Pons (tissue), 1 donor: ENCODE measurements at regions not wholly inside any gene's neighbourhood (a gene's known extent, or its start where the extent isn't known, plus 50 kb on each side); places are given as distances from the start of the nearest gene placed in this dataset.
A peak's percentile ranks its signal among the peaks of the same experiment; 100 is the strongest.
"Not testable (repeated sequence)": the region's sequence is repeated elsewhere in the genome, so short reads cannot be mapped to it uniquely, and the experiment has no call there.

Experiments used
- DNase-seq: peaks from one replicate; pipeline ENCODE4 v3.0.0-alpha.2; 2016; ENCODE audit warnings: low spot score

DNA sequence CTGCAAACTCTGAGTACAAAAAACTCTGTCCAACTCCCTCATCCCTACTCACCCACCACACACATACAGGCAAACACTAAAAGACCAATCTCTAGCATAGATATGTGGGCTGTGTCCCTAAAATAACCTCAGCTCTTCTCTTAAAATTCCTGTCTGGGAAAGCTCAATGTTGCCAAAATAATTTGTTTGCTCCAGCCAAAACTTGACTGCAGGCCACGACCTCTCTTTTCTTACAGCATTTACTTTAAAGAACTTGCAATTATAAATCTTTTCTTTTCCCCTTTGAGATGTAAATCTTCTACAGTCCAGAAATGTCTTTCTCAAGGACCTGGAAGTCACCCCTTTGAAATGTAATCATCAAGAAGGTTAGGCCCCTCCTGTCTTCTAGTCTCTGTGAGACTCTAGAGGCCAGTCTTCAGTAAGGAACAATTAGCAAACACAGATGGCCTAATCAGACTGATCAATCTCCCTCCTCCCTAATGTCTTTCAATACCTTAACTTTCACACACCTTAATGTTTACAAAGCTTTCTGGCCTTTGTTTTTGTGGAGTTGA is 483.6 kb upstream of the RGS18 start:
- no peak for DNase-seq

DNA sequence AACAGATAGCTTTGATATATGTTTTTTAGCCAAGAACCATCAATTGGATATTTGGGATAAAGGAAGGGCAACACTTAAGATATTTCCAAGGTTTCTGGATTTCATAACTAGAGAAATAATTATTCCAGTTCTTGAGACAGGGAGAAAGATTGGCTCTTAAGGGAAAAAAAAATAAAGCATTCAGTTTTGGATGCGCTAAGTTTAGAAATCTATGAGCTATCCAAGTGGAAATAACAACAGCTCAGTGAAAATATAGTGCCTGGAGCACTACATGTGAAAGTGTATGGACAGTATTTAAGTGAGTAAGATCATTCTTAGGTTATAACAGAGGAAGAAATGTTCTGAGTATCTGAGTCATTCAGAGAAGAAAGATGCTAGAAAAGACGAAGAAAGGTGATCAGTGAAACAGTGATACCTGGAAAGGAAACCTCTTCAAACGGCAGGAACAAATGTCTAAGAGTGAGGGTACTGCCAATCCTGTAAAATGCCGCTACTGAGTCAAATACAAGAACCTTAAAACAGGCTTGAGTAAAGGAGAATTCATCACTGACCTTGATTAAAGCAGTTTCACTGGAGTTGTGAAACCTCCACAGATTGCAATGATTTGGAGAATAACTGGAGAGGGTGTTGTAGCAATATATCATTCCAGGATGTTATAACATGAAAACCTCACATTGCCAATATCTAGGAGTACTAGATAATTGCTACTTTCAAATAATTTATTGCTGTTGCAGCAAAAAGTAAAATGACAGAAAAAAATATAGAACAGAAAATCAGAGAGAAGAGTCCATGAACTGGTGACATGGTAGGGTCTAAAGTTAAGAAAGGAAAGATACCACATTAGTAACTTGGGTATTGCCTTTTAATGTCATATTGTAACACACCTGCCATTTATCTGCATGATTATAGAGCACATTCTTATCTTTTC is 482.1 kb upstream of the RGS18 start:
- no peak for DNase-seq

DNA sequence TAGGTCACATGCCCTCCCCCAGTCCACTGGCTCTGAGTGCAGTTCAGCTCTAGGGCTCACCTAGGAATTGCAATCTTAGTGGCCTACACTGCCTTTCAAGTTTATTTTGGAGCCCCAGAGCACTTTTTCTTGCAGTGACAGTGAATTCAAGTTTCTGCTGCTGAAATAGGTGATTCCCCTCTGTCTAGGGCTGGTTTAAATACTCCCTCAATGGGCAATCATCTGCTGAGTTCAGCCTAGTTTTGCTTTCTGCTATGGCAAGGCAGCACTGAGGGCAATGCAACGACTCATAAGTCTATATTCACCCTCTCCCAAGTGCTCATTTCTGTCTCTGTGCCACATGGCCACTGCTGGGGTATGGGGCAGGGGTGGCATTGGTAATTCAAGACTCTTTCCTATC is 472.6 kb upstream of the RGS18 start:
- DNase-seq: no peak

DNA sequence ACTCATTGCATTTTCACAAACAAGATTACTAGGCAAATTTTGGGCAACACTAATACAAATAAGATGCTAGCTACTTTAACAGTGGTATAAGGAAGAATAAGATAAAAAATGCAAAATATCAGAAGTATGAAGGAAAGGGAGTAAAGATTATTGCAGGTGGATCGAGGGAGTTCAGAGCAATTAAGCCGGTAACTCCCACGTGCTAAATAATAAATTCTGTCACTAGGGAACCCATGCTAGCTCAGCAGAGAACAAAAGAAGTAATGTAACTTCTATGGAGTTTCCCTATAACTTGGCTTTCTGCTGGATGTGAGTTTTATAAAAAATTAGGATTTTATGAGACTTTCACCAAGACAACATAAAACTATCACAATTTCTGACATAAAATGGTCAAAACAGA is 470.5 kb upstream of the RGS18 start:
- no peak for DNase-seq

DNA sequence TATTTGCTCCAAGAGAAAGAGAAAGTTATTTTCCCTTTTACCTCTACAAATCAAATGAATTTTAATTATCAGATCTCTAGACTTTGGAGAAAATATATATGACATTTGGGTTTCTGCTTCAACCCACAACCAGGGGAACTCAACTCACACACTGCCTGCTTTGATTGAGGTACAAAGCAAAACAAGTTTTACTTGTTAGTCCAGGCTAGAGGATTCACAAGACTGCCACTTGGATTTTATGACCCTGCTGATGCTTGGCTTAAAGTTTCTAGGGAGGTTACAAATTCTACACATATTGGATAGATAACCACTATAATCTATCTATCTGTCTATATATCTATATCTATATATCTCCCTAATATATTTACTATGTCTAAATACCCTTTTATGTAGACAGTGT is 467.3 kb upstream of the RGS18 start:
- DNase-seq: no peak

DNA sequence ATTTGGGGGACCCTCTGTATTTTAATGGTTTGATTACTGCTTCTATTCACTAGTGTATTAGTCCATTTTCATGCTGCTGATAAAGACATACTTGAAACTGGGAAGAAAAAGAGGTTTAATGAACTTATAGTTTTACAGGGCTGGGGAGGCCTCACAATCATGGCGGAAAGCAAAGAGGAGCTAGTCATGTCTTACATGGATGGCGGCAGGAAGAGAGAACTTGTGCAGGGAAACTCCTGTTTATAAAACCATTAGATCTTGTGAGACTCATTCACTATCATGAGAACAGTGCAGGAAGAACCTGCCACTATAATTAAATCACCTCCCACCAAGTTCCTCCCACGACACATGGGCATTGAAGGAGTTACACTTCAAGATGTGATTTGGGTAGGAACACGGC is 464.5 kb upstream of the RGS18 start:
- DNase-seq: no peak

DNA sequence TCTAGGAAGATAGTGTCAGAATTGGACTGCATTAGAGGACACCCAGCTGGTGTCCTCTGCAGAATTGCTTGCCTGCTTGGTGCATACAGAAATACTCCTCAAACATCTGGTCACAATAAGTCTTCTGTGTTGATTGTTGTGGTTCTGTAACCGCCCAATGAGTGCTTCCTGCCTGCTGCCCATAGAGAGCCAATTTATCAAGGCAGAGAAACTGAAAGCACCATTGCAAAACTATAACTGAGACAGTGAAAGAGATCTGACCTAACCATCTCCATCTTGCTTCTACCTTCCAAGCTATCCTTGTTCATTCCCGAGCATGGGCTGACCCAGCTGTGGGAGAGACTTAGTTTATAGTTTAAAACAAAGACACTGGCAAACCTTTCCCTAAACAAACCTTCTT is 462.4 kb upstream of the RGS18 start:
- peak; percentile 15 for DNase-seq

DNA sequence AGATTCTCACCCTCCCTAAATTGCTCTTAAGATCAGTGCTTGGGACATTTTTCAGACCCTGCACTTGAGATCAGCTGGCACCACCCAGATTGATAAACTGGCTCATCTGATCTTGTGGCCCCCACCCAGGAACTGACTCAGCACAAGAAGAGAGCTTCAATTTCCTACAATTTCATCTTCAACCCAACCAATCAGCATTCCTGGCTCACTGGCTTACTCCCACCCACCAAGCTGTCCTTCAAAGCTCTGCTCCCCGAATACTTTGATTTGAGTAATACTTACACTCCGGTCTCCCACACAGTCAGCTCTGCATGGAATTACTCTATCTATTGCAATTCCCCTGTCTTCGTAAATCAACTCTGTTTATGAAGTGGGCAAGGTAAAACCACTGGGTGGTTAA is 461.9 kb upstream of the RGS18 start:
- no peak for DNase-seq

DNA sequence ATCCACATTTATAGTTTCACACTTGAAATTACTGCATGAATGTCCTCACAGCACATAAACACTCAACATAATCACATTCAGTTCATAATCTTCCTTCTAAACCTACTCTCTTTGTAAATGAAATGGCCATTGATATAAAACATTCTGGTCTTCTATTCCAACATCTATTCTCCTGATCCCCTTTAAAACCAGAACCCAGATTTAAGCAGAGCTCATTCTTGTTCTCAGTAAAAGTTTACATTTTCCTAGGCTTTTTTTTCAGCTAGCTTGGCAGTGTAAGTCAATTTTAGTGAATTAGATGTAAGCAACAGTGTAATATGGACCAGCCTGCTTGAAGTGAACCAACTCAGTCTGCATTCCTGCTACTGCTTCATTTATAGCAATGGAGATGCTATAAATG is 460.7 kb upstream of the RGS18 start:
- DNase-seq: no peak

DNA sequence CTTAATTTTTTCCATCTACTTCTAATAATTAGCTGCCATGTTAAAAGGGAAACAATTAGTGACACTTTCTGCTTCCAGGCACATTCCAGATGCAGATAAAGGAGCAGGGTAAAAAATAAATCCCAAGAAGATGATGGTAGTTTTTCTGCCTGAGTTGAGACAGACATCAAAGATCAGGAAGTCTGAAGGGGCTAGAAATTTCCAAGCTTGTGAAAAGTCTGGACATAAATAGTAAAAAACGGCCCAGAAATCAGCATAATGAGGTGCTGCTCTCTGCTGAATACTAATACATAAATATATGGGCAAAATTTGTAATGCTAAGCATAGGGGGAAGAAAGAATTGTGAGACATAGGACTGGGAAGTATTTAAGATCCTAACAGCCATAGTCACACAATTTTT is 460.0 kb upstream of the RGS18 start:
- no peak for DNase-seq

DNA sequence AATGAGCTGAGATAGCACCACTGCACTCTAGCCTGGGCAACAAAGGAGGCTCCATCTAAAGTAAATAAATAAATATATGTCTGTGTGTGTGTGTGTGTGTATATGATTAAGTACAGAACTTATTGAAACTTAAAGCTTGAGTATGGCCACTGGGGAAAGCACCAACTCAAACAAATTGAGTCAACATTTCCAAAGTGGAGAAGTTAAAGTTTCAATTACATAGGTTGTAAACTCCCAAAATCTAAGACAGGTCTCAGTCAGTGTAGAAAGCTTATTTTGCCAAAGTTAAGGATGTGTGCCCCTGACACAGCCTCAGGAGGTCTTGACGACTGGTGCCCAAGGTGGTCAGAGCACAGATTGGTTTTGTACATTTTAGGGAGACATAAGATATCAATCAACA is 458.9 kb upstream of the RGS18 start:
- DNase-seq: no peak

DNA sequence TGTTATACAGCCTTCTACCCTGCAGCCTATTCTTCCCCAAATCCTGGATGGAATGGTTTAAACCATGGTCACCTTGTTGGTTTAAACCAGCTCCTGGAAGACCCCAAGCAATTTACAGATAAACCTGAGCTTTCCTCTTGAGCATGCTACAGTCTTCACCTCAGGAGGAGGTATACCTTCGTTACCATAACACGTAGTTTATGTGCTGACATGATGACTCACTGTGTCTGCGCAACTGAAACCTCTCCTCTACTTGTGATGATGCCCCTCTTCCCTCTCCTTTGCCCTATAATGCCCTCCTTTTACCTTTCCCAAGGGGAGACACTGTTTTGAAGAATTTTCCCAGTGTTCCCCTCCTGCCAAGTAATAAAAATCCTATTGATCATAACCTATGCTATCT is 457.3 kb upstream of the RGS18 start:
- DNase-seq: no peak

DNA sequence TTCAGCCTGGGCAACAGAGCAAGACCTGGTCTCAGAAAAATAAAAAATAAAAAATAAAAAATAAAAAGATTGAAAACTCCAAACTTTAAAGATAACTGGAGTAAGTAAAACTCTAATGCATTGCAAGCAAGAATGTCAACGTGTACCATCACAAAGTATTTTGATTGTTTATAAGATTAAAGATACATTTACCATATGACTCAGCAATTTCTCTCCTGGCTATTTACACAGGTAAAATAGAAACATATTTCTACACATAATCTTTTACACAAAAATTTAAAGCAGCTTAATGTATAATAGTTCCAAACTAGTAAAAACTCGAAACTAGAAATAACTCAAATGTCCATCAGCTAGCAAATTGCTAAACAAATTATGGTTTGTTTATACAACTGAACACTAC is 456.1 kb upstream of the RGS18 start:
- no peak for DNase-seq

DNA sequence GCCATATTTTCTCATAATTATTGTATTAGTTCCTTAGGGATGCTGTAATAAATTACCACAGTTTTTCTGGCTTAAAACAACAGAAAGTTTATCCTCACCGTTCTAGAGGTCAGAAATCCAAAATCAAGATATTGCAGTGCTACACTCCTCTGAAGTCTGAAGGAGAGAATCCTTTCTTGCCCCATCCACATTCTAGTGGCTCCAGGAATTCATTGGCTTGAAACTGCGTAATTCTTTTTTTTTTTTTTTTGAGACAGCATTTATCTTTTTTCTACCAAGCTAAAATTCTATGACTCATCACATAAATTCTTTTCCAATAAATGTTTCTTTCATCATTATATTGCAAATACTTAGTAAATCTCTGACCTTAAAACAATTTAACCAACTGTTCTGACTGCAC is 451.0 kb upstream of the RGS18 start:
- DNase-seq: no peak

DNA sequence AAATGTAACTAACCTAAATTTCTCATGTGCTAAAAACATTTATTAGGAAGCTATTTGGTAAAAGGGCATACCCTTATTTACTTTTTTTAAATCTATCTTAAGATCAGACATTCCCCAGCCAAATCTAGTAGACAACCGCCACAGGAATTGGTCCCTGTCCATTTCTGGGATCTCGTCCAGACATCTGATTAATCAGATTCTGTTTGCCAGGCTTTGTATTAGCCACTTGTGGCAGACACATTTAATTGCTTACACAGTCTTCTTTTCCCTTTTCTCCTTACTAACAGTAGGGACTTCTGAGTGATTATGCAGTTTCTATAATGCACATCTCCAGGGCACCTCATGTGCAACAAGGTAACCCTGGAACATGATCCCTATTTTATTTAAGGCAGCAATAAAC is 449.0 kb upstream of the RGS18 start:
- peak; percentile 3 for DNase-seq

DNA sequence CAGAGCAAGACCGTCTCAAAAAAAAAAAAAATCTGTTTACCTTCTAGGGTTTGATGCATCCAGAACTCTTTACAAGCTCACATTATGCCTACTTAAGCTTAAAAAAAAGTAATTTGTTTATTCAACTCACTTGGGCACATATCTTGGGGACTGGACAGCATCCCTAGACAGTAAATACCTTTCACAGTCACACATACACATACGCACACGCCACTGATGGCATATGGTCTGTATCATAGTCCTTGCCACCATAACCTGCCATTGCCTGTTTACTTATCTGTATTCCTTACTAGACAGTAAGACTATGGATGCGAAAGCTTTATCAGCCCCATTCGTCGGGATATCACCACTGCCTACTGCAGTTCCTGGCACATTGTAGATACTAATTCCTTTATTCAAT is 446.3 kb upstream of the RGS18 start:
- DNase-seq: no peak

DNA sequence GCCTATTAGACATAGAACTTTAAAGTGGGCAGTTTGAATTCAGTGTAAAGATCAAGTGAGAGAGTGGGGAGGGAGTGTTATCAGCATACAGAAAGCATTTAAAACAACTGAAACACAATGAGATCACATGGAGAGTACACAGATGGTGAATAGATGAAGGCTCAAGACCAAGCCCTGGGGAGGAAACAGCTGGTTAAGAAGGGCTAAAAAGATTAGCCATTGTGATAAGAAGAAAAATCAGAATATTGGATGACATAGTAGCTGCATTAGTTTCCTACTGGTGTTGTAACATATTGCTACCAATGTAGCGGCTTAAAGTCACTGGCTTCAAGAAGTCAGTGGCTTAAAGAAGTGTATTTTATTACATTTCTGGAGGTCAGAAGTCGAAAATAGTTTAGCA is 443.4 kb upstream of the RGS18 start:
- no peak for DNase-seq

DNA sequence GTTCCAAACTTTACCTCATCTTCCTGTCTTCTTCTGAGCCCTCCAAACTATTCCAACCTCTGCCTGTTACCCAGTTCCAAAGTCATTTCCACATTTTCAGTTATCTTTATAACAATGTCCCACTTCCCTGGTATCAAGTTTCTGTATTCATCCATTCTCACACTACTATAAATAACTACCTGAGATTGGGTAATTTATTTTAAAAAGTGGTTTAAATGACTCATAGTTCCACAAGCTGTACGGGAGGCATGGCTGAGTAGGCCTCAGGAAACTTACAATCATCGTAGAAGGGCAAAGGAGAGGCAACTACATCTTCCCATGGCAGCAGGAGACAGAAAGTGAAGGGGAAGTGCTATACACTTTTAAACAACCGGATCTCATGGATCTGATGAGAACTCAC is 428.5 kb upstream of the RGS18 start:
- no peak for DNase-seq

DNA sequence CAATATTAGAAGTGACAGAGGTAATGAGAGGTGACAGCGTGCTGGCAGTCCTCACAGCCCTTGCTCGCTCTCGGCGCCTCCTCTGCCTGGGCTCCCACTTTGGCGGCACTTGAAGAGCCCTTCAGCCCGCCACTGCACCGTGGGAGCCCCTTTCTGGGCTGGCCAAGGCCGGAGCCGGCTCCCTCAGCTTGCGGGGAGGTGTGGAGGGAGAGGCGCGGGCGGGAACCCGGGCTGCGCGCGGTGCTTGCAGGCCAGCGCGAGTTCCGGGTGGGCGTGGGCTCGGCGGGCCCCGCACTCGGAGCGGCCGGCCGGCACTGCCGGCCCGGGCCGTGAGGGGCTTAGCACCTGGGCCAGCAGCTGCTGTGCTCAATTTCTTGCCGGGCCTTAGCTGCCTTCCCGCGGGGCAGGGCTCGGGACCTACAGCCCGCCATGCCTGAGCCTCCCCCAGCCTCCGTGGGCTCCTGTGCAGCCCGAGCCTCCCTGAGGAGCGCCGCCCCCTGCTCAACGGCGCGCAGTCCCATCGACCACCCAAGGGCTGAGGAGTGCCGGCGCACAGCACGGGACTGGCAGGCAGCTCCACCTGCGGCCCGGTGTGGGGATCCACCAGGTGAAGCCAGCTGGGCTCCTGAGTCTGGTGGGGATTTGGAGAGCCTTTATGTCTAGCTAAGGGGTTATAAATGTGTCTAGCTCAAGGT is 426.5 kb upstream of the RGS18 start:
- DNase-seq: not testable (repeated sequence)

DNA sequence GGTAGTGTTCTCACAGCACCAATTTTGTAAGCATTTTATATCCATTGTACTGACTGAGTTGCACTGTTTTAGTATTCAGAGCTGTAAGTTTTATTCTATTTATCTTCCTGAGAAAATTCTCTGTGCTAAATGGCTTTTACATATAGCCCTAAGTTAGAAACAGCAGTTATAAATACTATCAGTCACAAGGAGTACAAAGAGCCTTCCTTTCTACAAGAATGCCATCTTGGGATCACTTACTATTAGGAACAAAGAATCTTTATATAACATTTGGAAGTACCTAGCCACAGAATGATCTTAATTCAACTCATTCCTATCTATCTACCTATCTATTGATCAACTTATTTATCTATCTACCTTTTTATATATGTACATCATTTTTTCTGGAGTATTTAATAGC is 423.9 kb upstream of the RGS18 start:
- no peak for DNase-seq

DNA sequence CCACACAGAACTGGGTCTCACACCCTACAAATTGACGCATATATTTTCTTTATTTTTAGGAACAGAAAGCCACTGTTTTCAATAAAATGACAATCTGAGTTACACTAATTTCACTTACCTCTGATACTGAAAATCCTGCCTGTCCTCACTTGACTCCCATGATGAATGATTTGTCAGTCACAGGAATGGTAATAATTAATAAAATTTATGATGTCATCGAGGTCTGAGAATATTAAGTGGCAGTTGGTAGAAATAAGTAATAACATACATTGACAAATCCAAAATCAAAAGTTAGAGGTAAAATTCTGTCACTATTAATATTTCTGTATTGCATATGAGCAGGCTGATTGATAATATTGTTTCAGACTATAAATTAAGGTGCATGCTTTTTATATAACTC is 418.7 kb upstream of the RGS18 start:
- DNase-seq: no peak

DNA sequence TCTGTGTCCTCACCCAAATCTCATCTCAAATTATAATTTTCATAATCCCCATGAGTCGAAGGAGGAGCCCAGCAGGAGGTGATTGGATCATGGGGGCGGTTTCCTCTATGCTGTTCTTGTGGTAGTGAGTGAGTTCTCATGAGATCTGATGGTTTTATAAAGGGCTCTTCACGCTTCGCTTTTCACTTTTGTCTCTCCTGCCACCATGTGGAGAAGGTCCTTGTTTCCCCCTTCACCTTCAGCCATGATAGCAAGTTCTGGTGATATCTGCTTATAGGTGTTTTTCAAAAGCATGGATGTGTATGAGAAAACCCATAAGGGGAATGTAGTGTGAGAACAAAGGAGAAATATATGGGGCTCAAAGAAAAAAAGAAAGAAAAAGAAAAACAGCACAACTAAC is 405.9 kb upstream of the RGS18 start:
- peak; percentile 3 for DNase-seq

DNA sequence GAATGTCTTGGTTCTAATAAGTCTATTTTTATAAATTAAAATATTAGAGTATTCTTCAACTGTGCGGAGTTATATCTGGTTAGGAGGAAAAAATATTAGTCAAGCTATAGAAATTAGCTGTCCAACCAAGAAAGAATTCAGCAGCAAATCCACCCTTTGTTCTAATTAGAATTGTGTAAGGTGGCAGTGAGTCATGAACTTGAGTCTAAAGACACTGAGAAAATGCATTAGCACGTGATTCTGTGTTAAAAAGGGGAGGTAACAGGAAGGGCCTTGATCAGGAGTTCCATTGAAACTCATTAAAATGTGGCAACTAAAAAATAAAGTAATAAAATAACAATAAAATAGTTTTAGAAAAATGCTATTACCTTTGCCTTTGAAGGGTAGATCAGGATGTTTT is 398.2 kb upstream of the RGS18 start:
- DNase-seq: no peak
